Left lung (tissue), 4 donors: ENCODE measurements at regions not wholly inside any gene's neighbourhood (a gene's known extent, or its start where the extent isn't known, plus 50 kb on each side); places are given as distances from the start of the nearest gene placed in this dataset.

Source experiments
- ATAC-seq: fragments of 200-7000 bp; cut with Tn5 transposase; one replicate; pipeline ENCODE4 v1.9.1; 2020; ENCODE audit warnings: moderate library complexity
- DNase-seq, 4 donors: peaks; one replicate each; pipeline ENCODE4 v3.0.0-alpha.2; 2013 to 2020
- H3K27ac ChIP-seq, 2 donors: fragments of 200-600 bp; sonication (generic) in 1 of 2; one replicate each; pipeline versions ENCODE4 v1.5.0 to v1.8.0; 2020 to 2021
- H3K27me3 ChIP-seq, 2 donors: fragments of 200-600 bp; sonication (generic) in 1 of 2; one replicate each; pipeline versions ENCODE4 v1.5.0 to v1.8.0; 2020 to 2021
- H3K36me3 ChIP-seq, 2 donors: fragments of 200-600 bp; sonication (generic) in 1 of 2; one replicate each; pipeline versions ENCODE4 v1.5.0 to v1.8.0; 2020 to 2021
- H3K4me1 ChIP-seq, 2 donors: fragments of 200-600 bp; one replicate each; pipeline ENCODE4 v1.8.0; 2021
- H3K4me3 ChIP-seq, 2 donors: fragments of 200-600 bp; sonication (generic) in 1 of 2; one replicate each; pipeline versions ENCODE4 v1.5.0 to v1.8.0; 2020 to 2021; ENCODE audit warnings: mild to moderate bottlenecking in 1 of 2
- H3K9me3 ChIP-seq, 2 donors: fragments of 200-600 bp; sonication (generic) in 1 of 2; one replicate each; pipeline versions ENCODE4 v1.5.0 to v1.8.0; 2020 to 2021
- intact Hi-C, 2 donors: fragments of 100-400 bp; cut with DNase I; formaldehyde crosslinking; loops; one replicate each; pipeline versions ENCODE4 v1.11.2 to v1.14.2; 2022
- TF ChIP-seq, protein P1 (sequence below), 2 donors: fragments of 200-600 bp; sonication (generic) in 1 of 2; IDR thresholded peaks; one replicate each; pipeline versions ENCODE4 v1.5.0 to v1.8.0; 2021; ENCODE audit warnings: antibody characterized with exemption in 2 of 2
- donor health status: DM: no; HTN: yes; CAD: no.
- donor health status: DM: no; HTN: no; CAD: no.

- Histone ChIP-seq H3K4me1 (no peaks in the 10 kb centered on the region), H3K27ac (no peak overlapping the region), H3K27me3 (no peaks in the 10 kb centered on the region), H3K36me3 (no peaks in the 10 kb centered on the region), H3K9me3 (no peaks in the 10 kb centered on the region), H3K4me3 (no peak overlapping the region)
- ATAC-seq (no peak), DNase-seq (no peak)
- TF ChIP-seq, protein P1, sequence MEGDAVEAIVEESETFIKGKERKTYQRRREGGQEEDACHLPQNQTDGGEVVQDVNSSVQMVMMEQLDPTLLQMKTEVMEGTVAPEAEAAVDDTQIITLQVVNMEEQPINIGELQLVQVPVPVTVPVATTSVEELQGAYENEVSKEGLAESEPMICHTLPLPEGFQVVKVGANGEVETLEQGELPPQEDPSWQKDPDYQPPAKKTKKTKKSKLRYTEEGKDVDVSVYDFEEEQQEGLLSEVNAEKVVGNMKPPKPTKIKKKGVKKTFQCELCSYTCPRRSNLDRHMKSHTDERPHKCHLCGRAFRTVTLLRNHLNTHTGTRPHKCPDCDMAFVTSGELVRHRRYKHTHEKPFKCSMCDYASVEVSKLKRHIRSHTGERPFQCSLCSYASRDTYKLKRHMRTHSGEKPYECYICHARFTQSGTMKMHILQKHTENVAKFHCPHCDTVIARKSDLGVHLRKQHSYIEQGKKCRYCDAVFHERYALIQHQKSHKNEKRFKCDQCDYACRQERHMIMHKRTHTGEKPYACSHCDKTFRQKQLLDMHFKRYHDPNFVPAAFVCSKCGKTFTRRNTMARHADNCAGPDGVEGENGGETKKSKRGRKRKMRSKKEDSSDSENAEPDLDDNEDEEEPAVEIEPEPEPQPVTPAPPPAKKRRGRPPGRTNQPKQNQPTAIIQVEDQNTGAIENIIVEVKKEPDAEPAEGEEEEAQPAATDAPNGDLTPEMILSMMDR (IDR thresholded peaks at IDR 0.05) = no peak
- intact Hi-C loops = no loop called here
These were observed 102.1 kb upstream of the MAGI2 start for GRCh38 chr7:79555571-79555970.

GRCh38 chr7:79553811-79554555, 100.5 kb upstream of the MAGI2 start:
- intact Hi-C loops = no loop called here
- H3K4me3 ChIP-seq = no peak overlapping the region
- H3K27ac ChIP-seq = no peak overlapping the region
- no peaks in the 10 kb centered on the region for H3K4me1 ChIP-seq
- ATAC-seq (no peak), DNase-seq (no peak)
- H3K9me3 ChIP-seq = no peaks in the 10 kb centered on the region
- no peaks in the 10 kb centered on the region for H3K36me3 ChIP-seq
- no peaks in the 10 kb centered on the region for H3K27me3 ChIP-seq
- TF ChIP-seq, protein P1 (IDR thresholded peaks at IDR 0.05) = no peak

DNA sequence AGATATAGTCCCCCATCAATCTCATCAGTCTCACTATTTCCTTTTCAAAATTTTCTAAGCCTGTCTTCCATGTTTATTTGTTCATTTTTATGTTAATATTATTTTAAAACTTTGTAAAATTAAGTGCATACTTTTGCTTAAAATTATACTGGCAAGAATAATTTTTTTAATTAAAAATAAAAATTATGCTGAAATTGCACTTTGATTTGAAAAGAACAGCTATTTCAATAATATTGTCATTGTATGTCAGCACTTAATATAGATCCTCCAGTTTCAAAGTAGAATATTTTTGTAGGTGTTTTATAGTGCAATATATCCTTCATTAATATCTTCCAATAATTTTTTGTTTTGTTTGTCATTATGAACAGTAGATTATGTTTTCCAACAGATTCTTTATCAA, 99.0 kb upstream of the MAGI2 start:
- DNase-seq (no peak), ATAC-seq (no peak)
- H3K9me3 ChIP-seq = no peaks in the 10 kb centered on the region
- intact Hi-C loops = no loop called here
- no peak overlapping the region for H3K27ac ChIP-seq
- H3K36me3 ChIP-seq = no peaks in the 10 kb centered on the region
- no peak overlapping the region for H3K4me3 ChIP-seq
- H3K27me3 ChIP-seq = no peaks in the 10 kb centered on the region
- TF ChIP-seq, protein P1 (IDR thresholded peaks at IDR 0.05) = no peak
- H3K4me1 ChIP-seq = no peaks in the 10 kb centered on the region

- intact Hi-C loops = no loop called here
- ATAC-seq = no peak
- TF ChIP-seq, protein P1 (IDR thresholded peaks at IDR 0.05) = no peak
- no peaks in the 10 kb centered on the region for H3K27me3 ChIP-seq
- no peaks in the 10 kb centered on the region for H3K36me3 ChIP-seq
- no peaks in the 10 kb centered on the region for H3K4me1 ChIP-seq
- H3K27ac ChIP-seq = no peak overlapping the region
- DNase-seq = no peak
- no peaks in the 10 kb centered on the region for H3K9me3 ChIP-seq
- H3K4me3 ChIP-seq = no peak overlapping the region
These were observed 95.3 kb upstream of the MAGI2 start for GRCh38 chr7:79548727-79549126.

DNA sequence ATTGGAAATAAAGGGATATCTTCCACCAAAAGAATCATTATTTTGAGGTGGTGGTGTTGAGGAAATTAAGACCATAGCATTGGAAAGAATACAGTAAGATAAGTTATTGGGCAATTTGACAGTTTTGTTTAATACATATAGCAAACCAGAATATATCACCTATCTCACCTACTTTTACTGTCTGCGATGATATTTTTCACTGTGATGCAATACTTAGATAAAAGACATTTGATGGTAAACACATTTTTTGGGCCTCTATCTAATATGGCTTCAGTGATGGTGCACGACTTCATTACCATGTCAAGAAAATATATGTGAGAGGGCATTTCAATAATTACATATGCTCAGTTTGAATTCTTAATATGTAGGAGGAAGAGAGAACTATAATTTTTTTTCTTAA, 93.7 kb upstream of the MAGI2 start:
- Histone ChIP-seq H3K27me3 (no peaks in the 10 kb centered on the region), H3K27ac (no peak overlapping the region), H3K36me3 (no peaks in the 10 kb centered on the region), H3K4me3 (no peak overlapping the region), H3K4me1 (no peaks in the 10 kb centered on the region), H3K9me3 (no peaks in the 10 kb centered on the region)
- ATAC-seq (no peak), DNase-seq (no peak)
- intact Hi-C loops = no loop called here
- TF ChIP-seq, protein P1 (IDR thresholded peaks at IDR 0.05) = no peak
